ENCODE measurements at regions not wholly inside any gene's neighbourhood (a gene's known extent, or its start where the extent isn't known, plus 50 kb on each side); places are given as distances from the start of the nearest gene placed in this dataset.

GRCh38 chr1:193674292-193674944 is 488.0 kb upstream of the B3GALT2 start:
- Histone ChIP-seq H3K4me1 (ENCODE audit: control insufficient read depth in 3 of 3, insufficient read depth in 3 of 3, low read length in 3 of 3) (no peaks in the 10 kb centered on the region), H3K27ac (ENCODE audit: low read depth, low read length) (no peak overlapping the region), H3K27me3 (ENCODE audit: control insufficient read depth in 3 of 3, insufficient read depth in 3 of 3, low read length in 3 of 3) (no peaks in the 10 kb centered on the region), H3K9ac (ENCODE audit: low read depth in 1 of 3, low read length in 3 of 3) (no peak overlapping the region), H3K4me3 (ENCODE audit: low read length in 3 of 3) (no peak overlapping the region), H3K9me3 (ENCODE audit: control insufficient read depth in 3 of 3, low read length in 3 of 3) (no peaks in the 10 kb centered on the region), H3K36me3 (ENCODE audit: control insufficient read depth in 3 of 3, insufficient read depth in 3 of 3, low read length in 3 of 3) (no peaks in the 10 kb centered on the region)

- H3K4me3 ChIP-seq (ENCODE audit: low read length in 3 of 3): no peak overlapping the region
- no peaks in the 10 kb centered on the region for H3K4me1 ChIP-seq (ENCODE audit: control insufficient read depth in 3 of 3, insufficient read depth in 3 of 3, low read length in 3 of 3)
- no peak overlapping the region for H3K9ac ChIP-seq (ENCODE audit: low read depth in 1 of 3, low read length in 3 of 3)
- H3K9me3 ChIP-seq (ENCODE audit: control insufficient read depth in 3 of 3, low read length in 3 of 3): no peaks in the 10 kb centered on the region
- H3K27ac ChIP-seq (ENCODE audit: low read depth, low read length): no peak overlapping the region
- no peaks in the 10 kb centered on the region for H3K36me3 ChIP-seq (ENCODE audit: control insufficient read depth in 3 of 3, insufficient read depth in 3 of 3, low read length in 3 of 3)
- no peaks in the 10 kb centered on the region for H3K27me3 ChIP-seq (ENCODE audit: control insufficient read depth in 3 of 3, insufficient read depth in 3 of 3, low read length in 3 of 3)
These were observed 480.2 kb upstream of the B3GALT2 start for GRCh38 chr1:193666485-193667083.

- Histone ChIP-seq H3K27ac (ENCODE audit: low read depth, low read length) (no peak overlapping the region), H3K9ac (ENCODE audit: low read depth in 1 of 3, low read length in 3 of 3) (no peak overlapping the region), H3K36me3 (ENCODE audit: control insufficient read depth in 3 of 3, insufficient read depth in 3 of 3, low read length in 3 of 3) (no peaks in the 10 kb centered on the region)
These were observed 477.6 kb upstream of the B3GALT2 start for GRCh38 chr1:193663965-193664364.

GRCh38 chr1:193662030-193662429 is 475.6 kb upstream of the B3GALT2 start:
- H3K4me3 ChIP-seq (ENCODE audit: low read length in 3 of 3): no peak overlapping the region
- H3K27ac ChIP-seq (ENCODE audit: low read depth, low read length): no peak overlapping the region
- H3K27me3 ChIP-seq (ENCODE audit: control insufficient read depth in 3 of 3, insufficient read depth in 3 of 3, low read length in 3 of 3): no peaks in the 10 kb centered on the region
- H3K36me3 ChIP-seq (ENCODE audit: control insufficient read depth in 3 of 3, insufficient read depth in 3 of 3, low read length in 3 of 3): no peaks in the 10 kb centered on the region
- H3K4me1 ChIP-seq (ENCODE audit: control insufficient read depth in 3 of 3, insufficient read depth in 3 of 3, low read length in 3 of 3): no peaks in the 10 kb centered on the region
- H3K9ac ChIP-seq (ENCODE audit: low read depth in 1 of 3, low read length in 3 of 3): no peak overlapping the region
- H3K9me3 ChIP-seq (ENCODE audit: control insufficient read depth in 3 of 3, low read length in 3 of 3): no peaks in the 10 kb centered on the region

More at GRCh38 chr1:193663965-193664364, 477.6 kb upstream of the B3GALT2 start:
- Histone ChIP-seq H3K4me3 (ENCODE audit: low read length in 3 of 3) (no peak overlapping the region), H3K27me3 (ENCODE audit: control insufficient read depth in 3 of 3, insufficient read depth in 3 of 3, low read length in 3 of 3) (no peaks in the 10 kb centered on the region), H3K4me1 (ENCODE audit: control insufficient read depth in 3 of 3, insufficient read depth in 3 of 3, low read length in 3 of 3) (no peaks in the 10 kb centered on the region), H3K9me3 (ENCODE audit: control insufficient read depth in 3 of 3, low read length in 3 of 3) (no peaks in the 10 kb centered on the region)

GRCh38 chr1:193661385-193661784 is 475.0 kb upstream of the B3GALT2 start:
- H3K9me3 ChIP-seq (ENCODE audit: control insufficient read depth in 3 of 3, low read length in 3 of 3): no peaks in the 10 kb centered on the region
- no peak overlapping the region for H3K27ac ChIP-seq (ENCODE audit: low read depth, low read length)
- H3K4me3 ChIP-seq (ENCODE audit: low read length in 3 of 3): no peak overlapping the region
- H3K36me3 ChIP-seq (ENCODE audit: control insufficient read depth in 3 of 3, insufficient read depth in 3 of 3, low read length in 3 of 3): no peaks in the 10 kb centered on the region
- H3K27me3 ChIP-seq (ENCODE audit: control insufficient read depth in 3 of 3, insufficient read depth in 3 of 3, low read length in 3 of 3): no peaks in the 10 kb centered on the region
- no peak overlapping the region for H3K9ac ChIP-seq (ENCODE audit: low read depth in 1 of 3, low read length in 3 of 3)
- H3K4me1 ChIP-seq (ENCODE audit: control insufficient read depth in 3 of 3, insufficient read depth in 3 of 3, low read length in 3 of 3): no peaks in the 10 kb centered on the region

- Histone ChIP-seq H3K9me3 (ENCODE audit: control insufficient read depth in 3 of 3, low read length in 3 of 3) (no peaks in the 10 kb centered on the region), H3K4me1 (ENCODE audit: control insufficient read depth in 3 of 3, insufficient read depth in 3 of 3, low read length in 3 of 3) (no peaks in the 10 kb centered on the region), H3K9ac (ENCODE audit: low read depth in 1 of 3, low read length in 3 of 3) (no peak overlapping the region), H3K27me3 (ENCODE audit: control insufficient read depth in 3 of 3, insufficient read depth in 3 of 3, low read length in 3 of 3) (no peaks in the 10 kb centered on the region), H3K36me3 (ENCODE audit: control insufficient read depth in 3 of 3, insufficient read depth in 3 of 3, low read length in 3 of 3) (no peaks in the 10 kb centered on the region), H3K27ac (ENCODE audit: low read depth, low read length) (no peak overlapping the region), H3K4me3 (ENCODE audit: low read length in 3 of 3) (no peak overlapping the region)
These were observed 474.0 kb upstream of the B3GALT2 start for GRCh38 chr1:193660428-193660827.

GRCh38 chr1:193658691-193659090 is 472.3 kb upstream of the B3GALT2 start:
- Histone ChIP-seq H3K4me3 (ENCODE audit: low read length in 3 of 3) (no peak overlapping the region), H3K27me3 (ENCODE audit: control insufficient read depth in 3 of 3, insufficient read depth in 3 of 3, low read length in 3 of 3) (no peaks in the 10 kb centered on the region), H3K4me1 (ENCODE audit: control insufficient read depth in 3 of 3, insufficient read depth in 3 of 3, low read length in 3 of 3) (no peaks in the 10 kb centered on the region), H3K27ac (ENCODE audit: low read depth, low read length) (no peak overlapping the region), H3K9ac (ENCODE audit: low read depth in 1 of 3, low read length in 3 of 3) (no peak overlapping the region), H3K9me3 (ENCODE audit: control insufficient read depth in 3 of 3, low read length in 3 of 3) (peaks cover 0 to 5% (median 4%) of the 10 kb centered on the region in 3 donors), H3K36me3 (ENCODE audit: control insufficient read depth in 3 of 3, insufficient read depth in 3 of 3, low read length in 3 of 3) (no peaks in the 10 kb centered on the region)

GRCh38 chr1:193658081-193658480 is 471.7 kb upstream of the B3GALT2 start:
- Histone ChIP-seq H3K4me3 (ENCODE audit: low read length in 3 of 3) (no peak overlapping the region), H3K27me3 (ENCODE audit: control insufficient read depth in 3 of 3, insufficient read depth in 3 of 3, low read length in 3 of 3) (no peaks in the 10 kb centered on the region), H3K4me1 (ENCODE audit: control insufficient read depth in 3 of 3, insufficient read depth in 3 of 3, low read length in 3 of 3) (no peaks in the 10 kb centered on the region), H3K27ac (ENCODE audit: low read depth, low read length) (no peak overlapping the region), H3K36me3 (ENCODE audit: control insufficient read depth in 3 of 3, insufficient read depth in 3 of 3, low read length in 3 of 3) (no peaks in the 10 kb centered on the region), H3K9ac (ENCODE audit: low read depth in 1 of 3, low read length in 3 of 3) (no peak overlapping the region), H3K9me3 (ENCODE audit: control insufficient read depth in 3 of 3, low read length in 3 of 3) (peaks cover 0 to 5% (median 4%) of the 10 kb centered on the region in 3 donors)

GRCh38 chr1:193657552-193657951 is 471.1 kb upstream of the B3GALT2 start:
- Histone ChIP-seq H3K9ac (ENCODE audit: low read depth in 1 of 3, low read length in 3 of 3) (no peak overlapping the region), H3K4me1 (ENCODE audit: control insufficient read depth in 3 of 3, insufficient read depth in 3 of 3, low read length in 3 of 3) (no peaks in the 10 kb centered on the region), H3K27me3 (ENCODE audit: control insufficient read depth in 3 of 3, insufficient read depth in 3 of 3, low read length in 3 of 3) (no peaks in the 10 kb centered on the region), H3K9me3 (ENCODE audit: control insufficient read depth in 3 of 3, low read length in 3 of 3) (peaks cover 0 to 5% (median 4%) of the 10 kb centered on the region in 3 donors), H3K27ac (ENCODE audit: low read depth, low read length) (no peak overlapping the region), H3K36me3 (ENCODE audit: control insufficient read depth in 3 of 3, insufficient read depth in 3 of 3, low read length in 3 of 3) (no peaks in the 10 kb centered on the region), H3K4me3 (ENCODE audit: low read length in 3 of 3) (no peak overlapping the region)

GRCh38 chr1:193656841-193657240 is 470.4 kb upstream of the B3GALT2 start:
- Histone ChIP-seq H3K9me3 (ENCODE audit: control insufficient read depth in 3 of 3, low read length in 3 of 3) (peaks cover 0 to 5% (median 4%) of the 10 kb centered on the region in 3 donors), H3K4me1 (ENCODE audit: control insufficient read depth in 3 of 3, insufficient read depth in 3 of 3, low read length in 3 of 3) (no peaks in the 10 kb centered on the region), H3K27ac (ENCODE audit: low read depth, low read length) (no peak overlapping the region), H3K27me3 (ENCODE audit: control insufficient read depth in 3 of 3, insufficient read depth in 3 of 3, low read length in 3 of 3) (no peaks in the 10 kb centered on the region), H3K4me3 (ENCODE audit: low read length in 3 of 3) (no peak overlapping the region), H3K9ac (ENCODE audit: low read depth in 1 of 3, low read length in 3 of 3) (no peak overlapping the region), H3K36me3 (ENCODE audit: control insufficient read depth in 3 of 3, insufficient read depth in 3 of 3, low read length in 3 of 3) (no peaks in the 10 kb centered on the region)
